ENCODE measurements at regions not wholly inside any gene's neighbourhood (a gene's known extent, or its start where the extent isn't known, plus 50 kb on each side); places are given as distances from the start of the nearest gene placed in this dataset.

GRCh38 chr3:106276755-106277612 is 408.2 kb upstream of the CBLB start (continued):
- TF ChIP-seq TSHZ2 (CRISPR knock-in tag; IDR thresholded peaks at IDR 0.05): no peak
- TF ChIP-seq ZC3H10 (CRISPR knock-in tag; IDR thresholded peaks at IDR 0.05): no peak
- no peak for TF ChIP-seq CREB5 (CRISPR knock-in tag; IDR thresholded peaks at IDR 0.05; ENCODE audit: low read depth)

DNA sequence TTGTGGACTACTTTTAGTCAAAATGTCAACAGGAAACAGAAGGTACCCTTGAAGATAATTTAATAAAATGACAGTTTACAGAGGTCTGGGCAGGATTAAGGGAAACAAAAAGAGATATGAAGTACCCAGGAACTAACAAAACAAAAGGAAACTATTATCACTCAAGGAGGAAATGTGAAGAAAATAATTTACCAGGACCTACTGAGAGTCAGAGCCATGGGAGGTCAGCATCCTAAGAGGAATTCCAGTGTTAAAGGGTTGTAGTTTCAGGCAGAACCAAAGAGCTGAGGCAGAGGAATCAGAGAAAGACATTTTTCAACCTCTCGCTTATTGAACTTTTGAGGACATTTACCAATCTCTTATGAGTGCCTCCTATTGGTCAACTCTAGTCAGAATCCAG is 408.9 kb upstream of the CBLB start:
- ATAC-seq: no peak
- TF ChIP-seq GLIS3 (CRISPR knock-in tag; IDR thresholded peaks at IDR 0.05): no peak
- TF ChIP-seq TCF4 (CRISPR knock-in tag; IDR thresholded peaks at IDR 0.05; ENCODE audit: borderline replicate concordance): peak; percentile 57; the same call in 1 of the 2 replicates

- TF ChIP-seq CREB5 (CRISPR knock-in tag; IDR thresholded peaks at IDR 0.05; ENCODE audit: low read depth) (no peak), ZNF565 (CRISPR knock-in tag; conservative IDR thresholded peaks at IDR 0.05; ENCODE audit: low read depth) (no peak), CSDC2 (CRISPR knock-in tag; IDR thresholded peaks at IDR 0.05) (no peak), GLIS3 (CRISPR knock-in tag; IDR thresholded peaks at IDR 0.05) (no peak), RARB (CRISPR knock-in tag; IDR thresholded peaks at IDR 0.05) (no peak), BACH2 (CRISPR knock-in tag; IDR thresholded peaks at IDR 0.05; ENCODE audit: borderline replicate concordance) (no peak), TCF4 (CRISPR knock-in tag; IDR thresholded peaks at IDR 0.05; ENCODE audit: borderline replicate concordance) (no peak), TSHZ2 (CRISPR knock-in tag; IDR thresholded peaks at IDR 0.05) (no peak), ZC3H10 (CRISPR knock-in tag; IDR thresholded peaks at IDR 0.05) (no peak), OSR1 (CRISPR knock-in tag; IDR thresholded peaks at IDR 0.05) (no peak), ISL1 (CRISPR knock-in tag; IDR thresholded peaks at IDR 0.05) (no peak), ZFP30 (CRISPR knock-in tag; IDR thresholded peaks at IDR 0.05) (no peak), ZFP3 (CRISPR knock-in tag; IDR thresholded peaks at IDR 0.05) (no peak), ESRRG (CRISPR knock-in tag; IDR thresholded peaks at IDR 0.05) (no peak), ARNTL (CRISPR knock-in tag; IDR thresholded peaks at IDR 0.05; ENCODE audit: borderline replicate concordance, low read depth) (no peak), PPARA (CRISPR knock-in tag; IDR thresholded peaks at IDR 0.05; ENCODE audit: borderline replicate concordance) (no peak), TOX (CRISPR knock-in tag; IDR thresholded peaks at IDR 0.05; ENCODE audit: borderline replicate concordance) (no peak), POU6F1 (CRISPR knock-in tag; IDR thresholded peaks at IDR 0.05; ENCODE audit: borderline replicate concordance, low read depth) (no peak)
- TF ChIP-seq, protein P1, sequence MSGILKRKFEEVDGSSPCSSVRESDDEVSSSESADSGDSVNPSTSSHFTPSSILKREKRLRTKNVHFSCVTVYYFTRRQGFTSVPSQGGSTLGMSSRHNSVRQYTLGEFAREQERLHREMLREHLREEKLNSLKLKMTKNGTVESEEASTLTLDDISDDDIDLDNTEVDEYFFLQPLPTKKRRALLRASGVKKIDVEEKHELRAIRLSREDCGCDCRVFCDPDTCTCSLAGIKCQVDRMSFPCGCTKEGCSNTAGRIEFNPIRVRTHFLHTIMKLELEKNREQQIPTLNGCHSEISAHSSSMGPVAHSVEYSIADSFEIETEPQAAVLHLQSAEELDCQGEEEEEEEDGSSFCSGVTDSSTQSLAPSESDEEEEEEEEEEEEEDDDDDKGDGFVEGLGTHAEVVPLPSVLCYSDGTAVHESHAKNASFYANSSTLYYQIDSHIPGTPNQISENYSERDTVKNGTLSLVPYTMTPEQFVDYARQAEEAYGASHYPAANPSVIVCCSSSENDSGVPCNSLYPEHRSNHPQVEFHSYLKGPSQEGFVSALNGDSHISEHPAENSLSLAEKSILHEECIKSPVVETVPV (CRISPR knock-in tag; IDR thresholded peaks at IDR 0.05): no peak
- TF ChIP-seq, protein P2, sequence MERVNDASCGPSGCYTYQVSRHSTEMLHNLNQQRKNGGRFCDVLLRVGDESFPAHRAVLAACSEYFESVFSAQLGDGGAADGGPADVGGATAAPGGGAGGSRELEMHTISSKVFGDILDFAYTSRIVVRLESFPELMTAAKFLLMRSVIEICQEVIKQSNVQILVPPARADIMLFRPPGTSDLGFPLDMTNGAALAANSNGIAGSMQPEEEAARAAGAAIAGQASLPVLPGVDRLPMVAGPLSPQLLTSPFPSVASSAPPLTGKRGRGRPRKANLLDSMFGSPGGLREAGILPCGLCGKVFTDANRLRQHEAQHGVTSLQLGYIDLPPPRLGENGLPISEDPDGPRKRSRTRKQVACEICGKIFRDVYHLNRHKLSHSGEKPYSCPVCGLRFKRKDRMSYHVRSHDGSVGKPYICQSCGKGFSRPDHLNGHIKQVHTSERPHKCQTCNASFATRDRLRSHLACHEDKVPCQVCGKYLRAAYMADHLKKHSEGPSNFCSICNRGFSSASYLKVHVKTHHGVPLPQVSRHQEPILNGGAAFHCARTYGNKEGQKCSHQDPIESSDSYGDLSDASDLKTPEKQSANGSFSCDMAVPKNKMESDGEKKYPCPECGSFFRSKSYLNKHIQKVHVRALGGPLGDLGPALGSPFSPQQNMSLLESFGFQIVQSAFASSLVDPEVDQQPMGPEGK (CRISPR knock-in tag; IDR thresholded peaks at IDR 0.05; ENCODE audit: borderline replicate concordance): no peak
- ATAC-seq: peak; percentile 88
Observed at GRCh38 chr3:106281221-106281620, 412.4 kb upstream of the CBLB start.

All from SK-N-SH treated with all-trans-retinoic acid at 6 μM for 48 hours (cell line).